ENCODE measurements at regions not wholly inside any gene's neighbourhood (a gene's known extent, or its start where the extent isn't known, plus 50 kb on each side); places are given as distances from the start of the nearest gene placed in this dataset.

GRCh38 chr5:167014401-167015056 lies 1276.9 kb upstream of the WWC1 start:
- TF ChIP-seq CTCF (IDR thresholded peaks at IDR 0.05), result no peak
- TF ChIP-seq POLR2A (IDR thresholded peaks at IDR 0.05), result no peak
